ENCODE measurements at regions not wholly inside any gene's neighbourhood (a gene's known extent, or its start where the extent isn't known, plus 50 kb on each side); places are given as distances from the start of the nearest gene placed in this dataset.
"Not testable (repeated sequence)": the region's sequence is repeated elsewhere in the genome, so short reads cannot be mapped to it uniquely, and the experiment has no call there.

DNA sequence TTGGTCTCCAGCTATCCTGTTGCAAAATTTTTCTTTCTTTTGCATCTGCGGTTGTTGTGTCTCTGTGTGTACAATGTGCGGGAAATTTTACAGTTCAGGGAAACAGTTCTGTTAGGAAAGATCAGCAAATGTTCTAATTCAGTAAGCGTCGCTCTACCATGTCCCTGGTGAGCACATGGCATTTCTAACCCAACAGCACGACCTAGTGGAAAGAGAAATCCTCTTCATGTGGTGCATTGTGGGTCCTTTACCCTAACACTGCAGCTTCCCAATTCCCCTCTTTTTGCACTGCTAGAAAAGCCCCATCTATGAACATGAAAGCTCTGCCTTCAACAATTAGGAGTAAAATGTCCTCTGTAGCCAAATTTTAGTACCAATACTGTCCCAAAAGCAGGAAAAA, 974.2 kb upstream of the CDH9 start:
- DNase-seq: no peak

DNA sequence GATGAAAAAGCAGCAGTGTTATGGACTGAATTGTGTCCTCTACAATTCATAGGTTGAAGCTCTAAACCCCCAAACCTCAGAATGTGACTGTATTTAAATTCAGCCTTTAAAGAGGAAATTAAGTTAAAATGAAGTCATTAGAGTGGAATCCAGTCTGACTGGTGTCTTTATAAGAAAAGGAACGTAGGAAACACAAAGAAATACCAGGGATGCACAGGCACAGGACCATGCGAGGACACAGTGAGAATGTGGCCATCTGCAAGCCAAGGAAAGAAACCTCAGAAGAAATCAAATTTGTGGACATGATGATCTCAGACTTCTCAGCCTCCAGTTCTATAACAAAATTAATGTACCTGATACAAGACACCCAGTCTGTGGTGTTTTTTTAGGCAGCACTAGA, 971.2 kb upstream of the CDH9 start:
- no peak for DNase-seq

DNA sequence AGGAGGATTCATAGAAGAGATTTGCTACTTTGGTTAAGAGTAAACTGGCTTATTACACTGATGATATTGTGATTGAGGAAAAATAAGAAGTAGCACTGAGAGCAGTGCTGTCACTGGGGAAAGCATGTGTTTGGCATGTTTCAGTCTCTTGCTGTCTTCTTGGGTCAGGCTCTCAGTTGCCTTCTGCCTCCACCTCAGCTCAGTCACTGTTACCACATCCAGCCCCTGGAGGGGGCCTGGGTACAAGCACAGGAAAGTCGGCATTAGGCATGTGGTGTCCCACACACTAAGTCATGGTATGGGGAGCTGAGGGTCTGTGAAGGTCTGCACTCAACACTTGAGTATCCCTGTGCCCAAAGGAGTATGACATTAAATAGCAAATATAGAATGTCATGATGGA, 958.3 kb upstream of the CDH9 start:
- no peak for DNase-seq

DNA sequence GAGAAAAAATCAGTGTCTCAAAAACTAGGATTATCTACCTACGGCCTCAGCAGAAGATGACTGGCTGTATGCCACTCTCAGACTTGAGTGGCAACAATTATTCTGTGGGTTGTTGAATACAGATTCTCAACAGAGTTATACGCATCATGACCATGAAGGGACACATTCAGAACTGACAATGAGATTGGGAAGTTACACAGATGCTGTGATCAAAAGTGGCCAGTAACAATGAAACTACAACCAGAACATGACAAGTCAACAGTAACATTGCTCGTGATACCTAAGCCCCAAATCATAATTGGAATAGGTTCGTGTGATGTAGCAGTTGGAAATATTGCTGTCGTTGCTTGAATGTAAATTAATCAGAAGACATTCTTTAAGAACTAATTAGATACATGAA, 957.5 kb upstream of the CDH9 start:
- DNase-seq: no peak

DNA sequence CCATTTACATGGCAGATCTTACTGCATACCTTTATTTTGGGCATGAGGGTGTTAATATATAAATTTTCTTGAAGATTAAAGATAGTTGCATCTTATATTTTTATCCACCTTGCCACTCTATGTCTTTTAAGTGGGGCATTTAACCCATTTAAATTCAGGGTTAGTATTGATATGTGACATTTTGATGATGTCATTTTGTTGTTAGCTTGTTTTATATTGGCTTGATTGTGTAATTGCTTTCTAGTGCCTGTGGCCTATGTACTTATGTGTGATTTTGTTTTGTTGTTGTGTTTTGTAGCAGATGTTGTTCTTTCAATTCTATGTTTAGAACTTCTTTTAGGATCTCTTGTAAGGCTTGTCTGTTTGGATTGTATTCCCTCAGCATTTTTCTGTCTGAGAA, 939.9 kb upstream of the CDH9 start:
- DNase-seq: no peak

DNA sequence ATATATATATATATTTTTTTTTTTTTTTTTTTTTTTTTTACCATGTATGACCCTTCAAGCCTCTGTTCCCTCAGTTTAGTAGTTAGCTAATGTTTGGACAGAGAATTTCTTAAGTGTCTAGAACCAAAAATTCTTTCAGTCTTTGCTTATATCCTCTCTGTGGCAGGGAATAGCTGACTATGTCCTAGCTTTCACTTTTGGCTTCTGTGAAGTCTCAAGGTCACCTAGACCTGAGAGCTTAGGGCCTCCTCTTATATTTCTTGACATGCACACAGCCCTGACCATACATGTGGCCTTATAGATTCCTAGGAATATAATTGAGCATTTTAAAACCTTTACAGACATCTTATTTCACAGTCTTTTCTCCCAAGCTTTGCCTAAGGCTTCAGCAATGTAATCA, 930.8 kb upstream of the CDH9 start:
- no peak for DNase-seq

DNA sequence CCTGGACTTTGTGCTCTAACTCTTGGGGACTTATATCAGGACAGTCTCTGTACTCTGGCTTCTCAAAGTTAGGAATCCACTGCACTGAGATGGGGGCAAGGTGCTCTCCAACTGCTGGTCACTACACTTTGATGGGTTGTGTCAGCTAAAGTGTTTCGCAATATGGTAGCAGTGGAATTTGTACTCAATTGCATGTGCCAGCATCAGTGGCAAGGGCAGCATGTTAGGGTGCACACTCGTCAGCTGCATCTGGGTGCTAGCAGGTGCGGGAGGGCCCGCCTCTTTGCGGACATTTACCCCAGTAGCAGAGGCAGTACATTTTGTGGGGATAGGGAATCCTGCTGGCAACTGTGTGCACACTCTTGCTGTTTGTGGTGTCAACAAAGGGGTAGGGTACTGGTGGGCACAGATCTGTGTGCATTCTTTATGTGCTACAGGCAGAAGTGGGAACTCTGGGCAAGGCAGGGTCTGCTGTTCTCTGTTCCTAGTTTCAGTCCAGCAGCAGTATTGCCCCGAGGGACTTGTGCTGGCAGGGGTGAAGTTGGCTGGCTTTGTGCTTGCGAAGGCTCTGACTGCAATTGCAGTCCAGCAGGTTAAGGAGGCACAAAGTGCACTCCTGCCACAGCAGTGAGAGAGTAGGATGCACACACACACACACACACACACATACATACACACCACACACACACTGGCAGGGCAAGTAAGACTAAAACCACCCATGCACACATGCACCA, 924.8 kb upstream of the CDH9 start:
- DNase-seq: no peak

DNA sequence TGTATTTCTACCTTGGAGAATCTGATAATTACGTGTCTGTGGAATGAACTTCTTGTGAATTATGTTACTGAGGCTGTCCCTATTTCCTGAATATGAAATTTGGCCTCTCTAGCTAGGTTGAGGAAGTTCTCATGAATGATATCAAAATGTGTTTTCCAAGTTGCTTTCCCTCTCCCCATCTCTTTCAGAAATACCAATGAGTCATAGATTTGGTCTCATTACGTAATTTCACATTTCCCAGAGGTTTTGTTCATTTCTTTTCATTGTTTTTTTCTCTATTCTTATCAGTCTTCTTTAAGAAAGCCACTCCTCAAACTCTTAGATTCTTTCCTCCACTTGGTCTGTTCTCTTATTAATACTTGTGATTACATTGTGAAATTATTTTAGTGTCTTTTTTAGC, 923.8 kb upstream of the CDH9 start:
- no peak for DNase-seq

DNA sequence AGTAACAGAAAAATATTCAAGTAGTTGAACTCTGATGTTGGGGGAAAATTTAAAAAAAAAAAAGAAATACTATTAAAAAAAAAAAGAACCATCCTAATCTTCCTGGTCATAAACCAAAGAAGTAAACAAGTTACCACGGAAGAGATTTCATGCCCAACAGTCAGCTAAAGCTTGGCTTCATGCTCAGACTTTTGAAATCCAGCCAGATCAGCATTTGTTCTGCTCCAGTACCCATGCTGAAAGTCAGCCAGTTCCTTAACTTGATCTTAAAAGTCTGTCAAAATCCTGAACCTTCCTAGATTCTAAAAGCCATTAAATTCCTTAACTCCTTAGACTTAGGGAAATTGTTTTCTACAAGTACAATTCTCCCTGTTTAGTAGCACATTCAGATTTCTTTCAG, 908.7 kb upstream of the CDH9 start:
- no peak for DNase-seq

DNA sequence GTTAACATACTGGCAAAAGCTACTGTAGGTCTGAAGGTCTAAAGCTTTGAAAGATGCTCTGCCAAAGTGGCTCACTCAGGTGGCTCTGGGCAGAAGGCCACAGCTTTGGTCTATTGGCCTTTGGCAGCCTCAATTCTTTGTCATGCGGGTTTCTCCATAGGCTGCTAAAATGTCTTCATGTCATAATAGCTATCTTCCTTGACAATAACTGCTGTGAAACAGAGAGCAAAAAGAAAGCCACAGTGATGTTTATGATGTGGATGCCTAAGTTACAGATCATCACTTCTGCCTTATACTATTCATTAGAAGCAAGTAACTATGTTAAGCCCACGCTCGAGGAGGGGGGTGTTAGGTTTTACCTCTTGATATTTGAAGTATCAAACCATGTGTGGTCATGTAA, 906.1 kb upstream of the CDH9 start:
- no peak for DNase-seq

DNA sequence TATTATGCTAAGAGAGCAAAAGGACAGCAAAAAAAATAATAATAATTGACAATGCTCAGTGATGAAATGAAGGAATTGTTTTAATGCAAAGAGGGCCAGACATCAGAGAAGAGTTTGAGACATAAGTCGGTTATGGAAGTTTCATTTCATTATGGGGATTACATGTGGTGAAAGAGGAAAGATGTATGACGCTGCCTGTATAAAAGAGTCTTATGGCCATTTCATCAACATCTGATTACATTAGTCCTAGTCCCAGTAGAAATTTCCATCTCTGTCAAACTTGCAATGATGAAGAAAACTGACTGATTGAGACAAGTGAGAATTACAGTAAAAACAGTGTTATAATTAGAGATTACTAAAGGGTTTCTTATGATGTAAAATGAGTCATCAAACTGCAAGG, 900.6 kb upstream of the CDH9 start:
- DNase-seq: no peak

DNA sequence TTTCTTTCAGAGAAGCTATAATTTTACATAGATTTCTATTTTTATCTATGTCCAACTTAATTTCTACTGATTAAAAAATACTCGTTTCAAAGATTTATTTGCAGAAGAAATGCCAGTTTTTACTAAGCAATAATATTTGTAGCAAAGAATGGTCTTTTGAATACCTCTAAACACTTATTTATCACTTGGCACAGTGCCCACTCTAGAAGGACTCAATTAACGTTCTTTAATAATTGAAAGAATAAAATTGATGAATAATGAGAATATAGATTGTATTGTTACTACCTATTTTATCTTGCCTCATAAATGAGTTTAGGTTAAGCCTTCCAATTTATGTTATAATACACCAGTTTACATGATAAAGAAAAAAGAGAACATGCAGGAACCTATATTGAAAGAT, 889.7 kb upstream of the CDH9 start:
- no peak for DNase-seq

DNA sequence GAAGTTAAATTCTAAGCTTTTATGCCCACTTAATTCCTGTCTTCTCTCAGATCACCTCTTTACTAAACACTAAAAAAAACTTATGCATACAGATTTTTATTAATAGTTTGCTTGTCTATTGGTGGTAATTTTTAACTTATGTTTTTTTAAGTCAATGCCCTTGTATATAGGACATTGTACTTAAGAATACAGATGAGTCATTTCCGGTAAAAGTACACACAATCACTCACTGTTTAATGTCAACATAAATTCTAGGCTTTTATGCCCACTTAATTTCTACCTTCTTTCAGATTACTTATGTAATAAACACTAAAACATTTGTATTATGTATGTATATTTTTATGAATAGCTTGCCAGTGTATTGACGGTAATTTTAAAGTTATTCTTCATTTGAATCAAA, 872.8 kb upstream of the CDH9 start:
- no peak for DNase-seq

DNA sequence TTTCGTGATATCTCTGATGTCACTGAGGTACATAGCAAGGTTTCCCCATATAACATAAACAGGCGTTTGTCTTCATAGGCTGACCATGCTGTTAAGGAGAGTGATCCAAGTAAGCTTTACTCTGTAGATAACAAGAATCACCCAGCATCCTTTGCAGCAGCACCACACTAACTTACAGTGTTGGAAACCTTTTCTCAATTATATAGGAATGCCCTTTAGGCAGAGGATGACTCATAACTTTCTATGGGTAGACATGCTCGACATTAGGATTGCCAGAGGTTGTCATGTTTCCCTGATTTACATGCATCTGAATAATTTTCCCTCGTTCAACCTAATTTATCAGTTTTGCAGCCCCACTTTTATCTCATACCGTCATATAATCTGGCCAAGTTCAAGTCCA, 870.0 kb upstream of the CDH9 start:
- no peak for DNase-seq

DNA sequence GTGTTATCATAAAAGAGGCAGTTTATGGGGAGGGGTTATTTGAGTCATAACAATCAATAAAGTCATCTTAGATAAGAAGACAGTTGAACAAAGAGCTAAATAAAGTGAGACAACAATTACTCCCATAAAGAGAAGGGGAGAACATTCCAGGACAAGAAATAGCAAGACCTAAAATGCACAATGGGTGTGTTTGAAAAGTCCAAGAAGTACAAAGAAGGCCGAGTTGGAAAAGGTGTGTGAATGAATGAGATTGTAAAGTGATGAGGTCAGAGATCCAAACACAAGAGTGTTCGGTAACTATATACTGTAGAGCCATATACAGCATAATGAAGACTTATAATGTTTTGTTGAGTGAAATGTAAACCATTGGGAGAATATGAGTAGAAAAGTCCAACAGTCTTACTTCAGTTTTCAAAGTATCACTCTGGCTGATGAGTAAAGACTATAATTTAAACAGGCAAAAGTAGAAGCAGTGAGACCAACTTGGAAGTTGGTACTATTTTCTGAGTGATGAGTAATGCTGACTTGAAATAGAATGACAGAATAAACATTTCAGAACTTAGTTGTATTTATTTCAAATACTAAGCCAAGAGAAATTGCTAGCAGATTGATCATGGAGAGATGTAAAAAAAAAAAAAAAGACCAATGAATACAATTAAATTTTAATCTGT, 868.7 kb upstream of the CDH9 start:
- DNase-seq: no peak

DNA sequence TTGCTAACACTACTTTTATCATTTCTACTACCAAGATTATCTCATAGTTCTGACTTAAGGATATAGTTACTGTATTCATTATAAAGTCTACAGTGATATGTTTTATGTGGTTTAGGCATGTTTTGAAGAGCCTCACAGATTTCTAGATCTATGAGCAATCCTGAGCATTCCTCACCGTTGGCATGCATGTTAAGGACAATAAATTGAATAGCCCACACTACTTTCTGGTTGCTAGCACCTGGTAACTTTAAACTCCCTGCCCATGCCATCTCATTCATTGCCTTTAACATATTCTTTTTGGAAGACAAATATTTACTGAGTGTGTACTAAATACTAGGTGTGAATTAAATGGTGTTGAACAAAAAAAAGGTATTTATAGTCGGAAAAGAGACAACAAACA, 868.1 kb upstream of the CDH9 start:
- no peak for DNase-seq

DNA sequence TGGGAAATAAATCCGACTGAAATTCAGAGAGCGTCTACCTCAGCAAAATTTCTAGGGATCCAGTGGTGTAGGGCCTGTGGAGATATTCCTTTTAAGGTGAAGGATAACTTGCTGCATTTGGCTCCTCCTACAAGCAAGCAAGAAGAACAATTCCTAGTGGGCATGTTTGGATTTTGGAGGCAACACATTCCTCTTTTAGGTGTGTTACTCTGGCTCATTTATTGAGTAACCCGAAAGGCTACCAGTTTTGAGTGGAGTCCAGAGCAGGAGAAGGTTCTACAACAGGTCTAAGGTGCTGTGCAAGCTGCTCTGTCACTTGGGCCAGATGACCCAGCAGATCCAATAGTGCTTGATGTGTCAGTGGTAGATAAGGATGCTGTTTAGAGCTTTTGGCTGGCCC, 862.4 kb upstream of the CDH9 start:
- no peak for DNase-seq

DNA sequence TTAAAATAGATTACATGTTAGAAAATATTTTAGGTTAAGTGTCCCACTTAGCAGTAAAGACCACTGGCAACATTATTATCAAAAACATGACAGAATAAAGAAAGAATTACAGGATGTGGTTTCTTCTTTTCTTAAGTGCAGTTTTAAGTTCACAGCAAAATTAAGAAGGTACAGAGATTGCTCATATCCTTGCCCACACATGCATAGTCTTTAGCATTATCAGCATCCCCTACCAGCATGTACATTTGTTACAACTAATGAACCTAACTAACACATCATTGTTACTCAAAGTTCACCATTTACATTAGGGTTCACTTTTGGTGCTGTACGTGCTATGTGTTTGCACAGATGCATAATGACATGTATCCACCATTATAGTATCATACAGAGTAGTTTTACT, 837.7 kb upstream of the CDH9 start:
- DNase-seq: no peak

DNA sequence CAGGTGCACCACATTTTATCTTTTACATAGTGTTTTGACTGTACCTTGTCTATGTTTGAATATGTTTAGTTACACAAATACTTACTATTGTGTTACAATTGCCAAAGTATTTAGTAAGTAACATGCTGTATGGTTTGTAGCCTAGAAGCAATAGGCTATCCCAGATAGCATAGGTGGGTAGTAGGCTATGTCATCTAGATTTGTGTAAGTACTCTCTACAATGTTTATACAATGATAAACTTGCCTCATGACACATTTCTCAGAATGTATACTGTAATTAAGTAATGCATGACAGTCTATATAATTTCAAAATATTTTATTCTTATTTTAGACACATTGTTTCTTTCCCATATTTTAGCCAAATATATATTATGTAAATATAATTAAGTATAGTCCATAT, 836.8 kb upstream of the CDH9 start:
- no peak for DNase-seq

DNA sequence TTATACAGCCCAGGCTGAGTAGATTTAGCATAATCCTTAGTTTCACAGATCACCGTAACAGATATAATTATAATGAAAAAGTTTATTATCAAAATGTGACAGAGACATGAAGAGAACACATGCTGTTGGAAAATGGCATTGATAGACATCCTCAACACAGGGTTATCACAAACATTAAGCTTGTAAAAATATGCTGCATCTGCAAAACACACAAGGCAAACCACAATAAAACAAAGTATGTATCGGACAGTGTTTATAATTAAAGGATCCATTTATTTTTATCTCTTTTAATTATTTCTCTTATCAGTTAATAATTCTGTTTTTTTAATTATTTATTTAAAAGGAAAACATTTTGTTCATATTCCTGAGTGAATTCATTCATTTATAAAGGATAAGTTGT, 829.9 kb upstream of the CDH9 start:
- DNase-seq: no peak

DNA sequence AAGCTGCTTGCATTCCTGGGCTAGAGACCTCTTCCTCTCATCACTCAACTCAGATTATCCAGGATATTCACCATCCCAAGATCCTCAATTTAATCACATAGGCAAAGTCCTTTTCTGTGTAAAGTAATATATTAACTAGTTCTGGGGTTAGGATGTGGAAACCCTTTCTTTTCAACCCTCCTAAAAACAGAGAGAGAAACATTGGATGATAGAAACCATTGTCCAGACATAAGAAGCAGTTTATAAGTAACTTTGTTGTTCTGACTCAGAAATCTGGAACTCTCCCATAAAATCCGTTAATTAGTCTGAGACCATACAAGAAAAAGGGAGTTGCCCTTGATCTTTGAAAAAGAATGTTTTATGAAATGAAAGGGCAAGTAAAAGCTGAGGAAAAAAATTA, 817.1 kb upstream of the CDH9 start:
- no peak for DNase-seq

DNA sequence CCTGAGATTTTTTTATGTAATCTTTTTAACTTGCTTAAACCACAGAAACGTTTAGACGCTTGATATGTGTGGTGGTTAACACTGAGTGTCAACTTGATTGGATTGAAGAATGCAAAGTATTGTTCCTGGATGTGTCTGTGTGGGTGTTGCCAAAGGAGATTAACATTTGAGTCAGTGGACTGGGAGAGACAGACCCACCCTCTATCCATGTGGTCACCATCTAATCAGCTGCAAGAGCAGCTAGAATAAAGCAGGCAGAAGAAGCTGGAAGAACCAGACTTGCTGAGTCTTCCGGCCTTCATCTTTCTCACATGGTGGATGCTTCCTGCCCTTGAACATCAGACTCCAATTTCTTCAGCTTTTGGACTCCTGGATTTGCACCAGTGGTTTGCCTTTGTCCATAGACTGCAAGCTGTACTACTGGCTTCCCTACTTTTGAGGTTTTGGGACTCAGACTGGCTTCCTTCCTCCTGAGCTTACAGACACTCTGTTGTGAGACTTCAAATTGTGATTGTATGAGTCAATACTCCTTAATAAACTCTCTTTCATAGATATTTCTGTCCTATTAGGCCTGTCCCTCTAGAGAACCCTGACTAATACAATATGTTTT, 816.0 kb upstream of the CDH9 start:
- DNase-seq: no peak

DNA sequence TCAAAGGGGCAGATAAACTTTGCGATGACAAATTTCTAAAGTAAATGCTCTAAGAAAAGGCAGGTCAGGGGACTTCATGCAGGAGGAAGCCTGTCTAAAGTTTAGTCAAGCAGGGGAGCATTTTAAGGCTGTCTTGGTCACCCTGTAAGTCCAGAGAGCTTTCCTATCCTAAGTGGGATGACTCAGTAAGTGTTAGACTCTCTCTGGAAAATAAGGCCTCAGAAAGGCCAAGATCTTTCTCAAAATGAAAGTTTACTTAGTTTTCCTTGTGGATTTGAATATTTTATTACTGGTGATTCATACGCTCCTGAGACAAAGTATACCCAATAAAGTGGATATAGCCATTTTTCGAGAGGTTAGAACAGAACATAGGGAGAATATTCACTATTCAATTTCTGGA, 806.9 kb upstream of the CDH9 start:
- DNase-seq: no peak

DNA sequence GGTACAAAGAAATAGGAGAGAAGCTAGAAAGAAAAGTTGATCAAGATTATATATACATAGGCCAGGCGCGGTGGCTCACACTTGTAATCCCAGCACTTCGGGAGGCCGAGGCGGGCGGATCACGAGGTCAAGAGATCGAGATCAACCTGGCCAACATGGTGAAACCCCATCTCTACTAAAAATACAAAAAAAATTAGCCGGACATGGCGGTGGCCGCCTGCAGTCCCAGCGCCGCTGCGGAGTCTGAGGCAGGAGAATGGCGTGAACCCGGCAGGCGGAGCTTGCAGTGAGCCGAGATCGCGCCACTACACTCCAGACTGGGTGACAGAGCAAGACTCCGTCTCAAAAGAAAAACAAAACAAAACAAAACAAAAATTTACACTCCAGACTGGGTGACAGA, 798.3 kb upstream of the CDH9 start:
- not testable (repeated sequence) for DNase-seq

DNA sequence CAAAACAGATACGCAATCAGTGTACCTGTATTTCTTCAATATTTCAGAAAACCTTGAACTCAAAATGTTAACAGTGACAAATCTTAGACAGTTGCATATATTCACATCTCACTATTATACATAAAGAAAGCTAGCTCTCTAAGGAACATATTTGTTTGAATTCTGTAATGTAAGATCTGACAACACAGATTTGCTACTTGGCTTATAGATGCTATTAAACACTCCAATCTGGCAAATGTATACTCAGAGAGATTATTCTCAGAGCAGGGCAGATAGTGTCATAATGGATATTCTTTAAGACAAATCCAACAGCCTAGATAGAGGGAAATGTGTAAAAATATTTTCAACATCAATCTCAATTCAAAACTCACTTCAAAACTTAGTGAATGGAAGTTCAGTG, 794.5 kb upstream of the CDH9 start:
- no peak for DNase-seq
